GM18867 (cell line): ENCODE measurements at regions not wholly inside any gene's neighbourhood (a gene's known extent, or its start where the extent isn't known, plus 50 kb on each side); places are given as distances from the start of the nearest gene placed in this dataset.

Source experiments
- ATAC-seq: cut with Tn5 transposase; IDR thresholded peaks from one replicate; pipeline ENCODE4 v1.9.1; 2021; ENCODE audit warnings: mild to moderate bottlenecking, moderate library complexity; ENCODE audit not compliant: unreplicated experiment

DNA sequence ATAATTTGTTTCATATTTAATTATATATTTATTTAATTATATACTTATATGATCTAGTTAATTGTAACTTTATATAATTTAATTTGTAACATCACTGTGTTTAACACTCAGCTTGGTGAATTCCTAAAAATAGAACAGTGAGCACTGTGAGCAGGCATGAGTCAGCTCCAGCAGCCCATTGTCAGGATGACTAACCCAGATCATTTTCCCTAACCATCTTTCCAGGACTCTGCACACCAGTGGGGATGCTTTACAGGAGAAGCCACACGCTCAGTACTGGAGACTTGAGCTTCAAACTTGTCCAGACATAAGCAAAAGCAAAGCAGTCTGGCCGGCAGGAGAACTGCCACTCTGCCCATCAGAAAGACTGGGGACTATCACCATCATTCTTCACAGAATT, 446.2 kb upstream of the TRPC7 start:
- no peak for ATAC-seq

DNA sequence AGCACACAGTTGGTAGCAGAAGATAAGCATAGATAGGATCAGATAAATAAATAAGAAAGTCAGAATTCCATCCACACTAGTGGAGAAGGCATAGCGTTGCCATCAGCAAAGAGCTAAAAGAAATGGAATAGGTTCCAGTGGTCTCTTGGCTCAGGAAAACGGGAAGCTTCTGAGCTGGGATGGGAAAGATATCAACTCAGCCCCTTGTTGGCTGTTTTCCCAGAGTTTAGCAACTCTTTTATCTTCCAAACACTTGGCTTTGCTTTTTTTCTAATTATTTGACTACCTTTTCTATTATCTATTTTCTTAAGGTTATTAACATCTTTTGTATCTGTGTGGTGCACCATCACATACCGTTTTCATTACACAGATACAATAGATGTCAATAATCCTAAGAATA, 445.7 kb upstream of the TRPC7 start:
- no peak for ATAC-seq

DNA sequence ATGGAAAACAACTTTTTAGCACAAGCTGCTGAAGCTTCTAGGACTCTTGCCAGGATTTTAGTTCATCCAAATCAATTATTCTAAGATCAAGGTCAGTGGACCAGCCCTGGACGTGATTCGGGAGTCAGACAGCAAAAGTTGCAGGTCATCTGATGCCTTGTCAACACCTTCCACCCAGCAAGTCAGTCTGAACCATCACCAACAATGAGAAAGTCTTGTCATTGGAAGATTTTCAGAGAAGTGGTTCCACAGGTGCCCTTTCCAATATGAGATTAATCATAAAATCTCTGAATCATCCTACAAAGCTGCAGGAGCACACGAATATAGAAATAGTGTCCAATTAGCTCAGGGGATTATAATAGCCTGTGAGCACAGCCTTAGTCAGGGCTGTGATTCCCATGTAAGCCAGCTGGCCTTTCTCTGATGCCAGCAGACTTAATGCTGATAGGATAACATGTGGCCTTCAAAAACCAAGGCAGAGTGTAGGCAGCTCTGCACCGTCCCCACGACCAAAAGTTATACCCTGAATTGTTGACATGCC, 445.0 kb upstream of the TRPC7 start:
- no peak for ATAC-seq

DNA sequence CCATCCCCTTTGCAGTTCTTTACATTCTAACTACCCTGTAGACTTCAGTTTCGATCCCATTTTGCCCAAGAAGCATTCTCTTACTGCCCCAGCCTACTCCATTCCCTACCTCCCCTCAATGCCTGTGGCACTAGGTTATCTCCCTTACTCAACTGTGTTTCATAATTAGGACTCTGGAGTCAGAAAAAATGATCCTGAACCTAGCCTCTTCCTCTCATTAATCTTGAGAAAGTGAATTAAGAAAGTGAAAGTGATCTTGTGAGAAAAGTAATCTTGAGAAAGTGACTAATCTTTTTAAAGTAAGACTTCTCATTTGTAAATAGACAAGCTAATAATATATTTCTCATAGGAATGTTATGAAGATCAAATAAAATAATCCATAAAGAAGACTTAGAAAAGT, 444.0 kb upstream of the TRPC7 start:
- ATAC-seq: no peak

DNA sequence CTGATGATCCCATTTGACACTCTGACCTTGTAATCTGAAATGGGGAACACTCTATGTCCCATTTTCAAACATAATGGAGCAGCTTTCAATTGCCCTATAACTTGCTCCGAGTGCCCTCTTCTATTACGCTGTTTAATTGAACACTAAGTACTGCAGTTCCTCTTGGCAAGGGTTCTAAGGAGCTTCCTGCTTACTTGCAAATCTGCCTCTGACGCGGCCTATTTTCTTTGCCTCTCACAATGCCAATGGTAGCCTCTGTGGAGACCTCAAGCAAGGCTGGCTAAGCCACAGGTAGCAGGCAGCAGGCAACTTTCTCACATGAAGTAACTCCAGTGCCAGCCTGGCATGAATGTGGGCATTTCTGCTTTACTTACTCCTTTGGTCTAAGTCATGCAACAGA, 443.4 kb upstream of the TRPC7 start:
- no peak for ATAC-seq

DNA sequence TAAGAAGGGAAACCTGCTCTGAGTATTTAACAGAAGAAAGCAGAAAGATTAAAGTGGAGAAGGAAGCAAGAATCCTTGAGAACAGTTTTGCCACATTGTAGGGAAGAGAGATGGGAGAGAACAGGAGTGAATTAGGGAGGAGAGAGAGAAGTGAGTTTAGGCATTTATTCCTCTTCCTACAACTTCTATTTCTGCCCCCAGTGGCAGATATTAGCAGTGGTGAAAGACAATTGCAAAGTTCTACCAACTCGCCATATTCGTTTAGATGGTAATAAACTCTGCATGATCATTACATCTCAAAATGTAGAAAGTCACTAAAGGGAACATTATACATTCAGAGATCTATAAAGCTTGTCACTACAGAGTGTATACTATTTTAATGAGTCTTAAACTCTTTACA, 440.1 kb upstream of the TRPC7 start:
- ATAC-seq: no peak

DNA sequence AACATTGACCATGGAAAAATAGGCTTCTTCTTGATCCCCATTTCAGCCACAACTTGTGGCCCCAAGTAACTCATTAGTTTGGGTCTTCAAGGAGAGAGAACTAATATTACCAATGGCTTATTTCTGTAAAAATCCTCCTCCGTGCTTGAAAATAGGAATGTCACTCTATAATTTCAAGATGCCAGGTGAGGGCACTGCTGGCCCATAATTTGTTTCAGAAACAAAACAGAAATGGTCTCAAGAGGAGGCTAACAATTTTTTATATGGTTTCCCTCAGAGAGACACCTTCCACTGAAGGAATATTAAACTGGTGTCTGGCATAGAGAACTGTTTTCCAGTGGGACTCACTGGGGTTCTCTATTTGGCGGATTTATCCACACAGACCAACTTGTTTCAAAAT, 437.0 kb upstream of the TRPC7 start:
- ATAC-seq: no peak

DNA sequence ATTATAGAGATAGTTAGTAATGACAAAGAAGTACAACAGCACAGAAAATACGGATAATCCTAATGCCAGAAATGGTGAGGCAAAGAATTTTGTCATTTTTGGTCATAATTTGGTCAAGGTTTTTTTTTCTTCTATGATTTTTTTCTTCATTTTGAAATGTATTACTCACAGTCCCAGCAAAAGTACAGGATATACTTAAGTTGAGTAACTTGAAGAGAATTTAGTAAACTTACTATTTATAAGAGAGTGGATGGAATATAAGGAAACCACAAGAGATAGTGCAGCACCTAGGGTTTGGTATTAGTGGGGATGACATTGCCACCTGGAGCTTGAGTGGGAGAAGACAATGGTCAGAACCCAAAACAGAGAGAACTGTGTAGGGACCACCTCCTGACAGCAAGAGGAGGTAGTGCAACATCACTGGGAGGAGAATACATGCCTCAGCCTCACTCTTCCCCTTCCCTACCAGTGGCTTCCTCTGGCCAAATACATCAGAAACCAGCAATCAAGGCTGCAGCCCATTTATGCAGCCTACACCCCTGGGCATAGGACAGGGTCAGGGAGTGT, 434.5 kb upstream of the TRPC7 start:
- no peak for ATAC-seq

DNA sequence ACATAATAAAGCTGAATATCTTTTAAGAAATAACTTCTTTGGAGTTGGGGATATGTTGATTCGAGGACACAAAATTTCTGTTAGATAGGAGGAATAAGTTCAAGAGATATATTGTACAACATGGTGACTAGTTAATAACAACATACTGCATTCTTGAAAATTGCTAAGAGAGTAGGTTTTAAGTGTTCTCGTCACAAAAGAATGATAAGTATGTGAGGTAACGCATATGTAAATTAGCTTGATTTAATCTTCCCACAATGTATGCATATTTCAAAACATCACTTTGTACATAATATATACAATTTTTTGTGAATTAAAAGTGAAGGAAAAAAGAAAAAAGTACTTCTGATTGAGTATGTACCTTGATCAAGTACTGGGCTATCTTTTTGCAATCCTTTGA, 428.0 kb upstream of the TRPC7 start:
- no peak for ATAC-seq

DNA sequence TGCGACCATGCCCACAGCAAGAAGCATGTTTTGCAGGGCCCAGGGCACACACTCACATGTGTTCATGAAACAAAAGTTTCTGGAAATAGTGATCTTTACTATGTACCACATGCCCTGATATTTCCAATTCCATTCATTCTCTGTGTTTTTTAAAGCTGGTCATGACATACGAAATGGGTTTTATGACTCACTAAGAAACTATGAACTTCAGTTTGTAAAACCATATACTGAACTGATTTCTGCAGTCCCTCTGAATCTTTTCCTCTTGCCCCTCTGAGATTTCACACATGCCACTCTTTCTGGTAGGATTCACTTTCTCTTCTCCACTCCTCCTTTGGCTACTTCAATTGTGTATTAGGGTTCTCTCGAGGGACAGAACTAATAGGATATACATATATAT, 416.1 kb upstream of the TRPC7 start:
- no peak for ATAC-seq

DNA sequence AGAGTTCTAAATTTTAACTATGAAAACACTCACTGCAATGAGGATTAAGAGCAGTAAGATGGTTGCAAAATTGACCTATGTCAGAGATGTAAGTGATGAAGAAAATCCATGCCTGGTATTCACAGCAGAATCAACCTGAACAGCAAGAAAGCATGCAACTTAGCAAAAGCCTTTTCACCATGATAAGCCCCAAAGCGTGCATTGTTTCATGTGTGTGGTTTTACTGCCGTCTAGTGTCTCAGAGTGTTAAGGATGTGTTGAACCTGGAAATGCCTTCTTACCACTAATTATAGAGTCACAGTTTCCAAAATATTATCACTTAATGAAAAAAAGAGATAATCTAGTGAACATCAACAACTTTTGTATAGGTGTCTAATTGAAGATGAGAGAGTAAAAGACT, 415.2 kb upstream of the TRPC7 start:
- ATAC-seq: no peak

DNA sequence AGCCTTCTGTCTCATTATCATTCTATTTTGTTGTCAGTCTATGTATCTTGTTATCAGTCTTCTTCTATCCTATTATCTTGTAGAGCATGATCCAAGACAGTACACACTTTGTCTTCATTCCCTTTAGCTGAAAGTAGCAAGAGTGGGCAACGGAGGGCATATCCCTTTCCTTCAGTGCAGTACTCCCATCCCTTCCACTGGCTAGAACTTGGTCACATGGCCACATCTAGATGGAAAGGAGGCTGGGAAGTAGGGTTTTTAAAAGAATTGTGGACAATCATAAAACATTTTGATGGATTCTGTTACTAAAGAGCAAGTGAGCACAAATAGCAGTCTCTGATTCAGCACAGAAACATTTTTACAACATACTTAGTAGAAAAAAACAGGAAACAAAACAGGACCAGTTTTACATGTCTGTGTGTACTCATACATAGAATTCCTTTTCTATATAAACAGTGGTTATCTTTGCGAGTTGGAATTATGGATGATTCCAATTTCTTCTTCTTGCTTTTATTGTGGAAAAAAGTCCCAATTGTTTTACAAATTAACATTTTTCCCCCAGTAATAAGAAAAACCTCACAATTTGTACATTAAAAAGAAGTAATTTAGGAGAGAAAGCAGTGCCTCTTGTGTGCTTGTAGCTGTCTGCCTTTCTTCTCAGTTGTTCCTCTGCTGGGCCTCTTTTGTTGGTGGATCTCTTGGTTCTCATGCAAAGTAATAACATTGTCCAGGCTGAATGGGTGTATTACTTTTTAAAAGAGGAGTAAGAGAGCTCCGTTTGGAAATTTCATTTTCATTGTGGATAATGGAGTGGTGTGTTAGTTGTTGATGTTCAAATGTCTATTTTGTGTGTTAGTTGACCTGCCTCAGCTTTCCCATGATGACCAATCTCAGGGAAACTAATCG, 410.9 kb upstream of the TRPC7 start:
- no peak for ATAC-seq

DNA sequence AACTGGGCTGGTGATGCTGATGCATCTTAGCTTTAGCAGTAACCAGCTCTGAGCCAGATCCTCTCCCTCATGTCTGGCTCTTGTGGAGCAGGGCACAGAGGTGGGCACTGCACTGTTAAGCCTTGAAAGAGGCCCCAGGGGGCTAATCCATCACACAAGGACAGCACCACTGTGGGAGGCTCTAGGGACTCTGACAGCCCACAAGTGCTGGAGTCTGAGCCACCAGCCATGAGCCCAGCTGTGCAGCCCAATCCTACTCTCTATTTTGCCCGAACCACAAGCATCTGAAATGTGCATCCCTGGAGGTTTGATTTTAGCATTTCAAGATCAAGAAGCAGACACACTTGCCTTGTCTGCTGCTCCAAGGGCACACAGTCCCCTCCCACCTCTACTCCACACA, 407.1 kb upstream of the TRPC7 start:
- no peak for ATAC-seq

DNA sequence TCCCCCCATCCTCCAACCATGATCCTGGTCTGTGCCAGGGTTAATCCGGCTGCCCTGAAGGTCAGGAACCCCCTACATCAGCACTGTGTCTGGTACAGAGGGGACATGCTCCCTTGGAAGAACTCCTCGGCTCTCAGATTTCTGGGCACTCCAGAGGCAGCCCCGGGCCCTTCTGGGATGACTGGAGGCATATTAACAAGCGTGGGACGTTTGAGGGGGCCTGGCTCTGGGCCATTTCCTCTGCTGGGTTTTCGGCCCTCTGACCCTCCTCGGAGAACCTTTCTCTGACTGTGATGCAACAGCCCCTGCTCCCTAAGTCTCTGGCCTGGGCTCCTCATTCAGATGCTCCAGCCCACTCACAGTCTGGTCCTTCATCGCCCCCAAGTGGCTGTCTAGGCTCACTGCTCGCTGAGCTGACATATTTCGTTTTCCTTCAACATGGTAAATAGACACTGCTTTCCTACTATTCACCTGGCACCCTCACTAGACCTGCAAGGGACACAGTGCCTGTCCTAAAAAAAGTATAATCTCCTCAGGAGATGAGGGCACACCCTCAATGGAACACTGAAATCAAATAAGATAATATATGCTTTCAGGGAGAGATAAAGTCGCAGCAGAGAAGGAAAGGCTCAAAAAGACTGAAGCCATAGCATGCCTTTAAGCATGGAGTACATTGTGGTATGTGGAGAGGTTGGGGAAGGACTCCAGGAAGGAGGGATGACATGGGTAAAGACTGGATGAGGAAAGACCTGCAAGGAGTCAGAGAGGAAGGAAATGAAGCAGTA, 404.7 kb upstream of the TRPC7 start:
- peak; percentile 80 for ATAC-seq

DNA sequence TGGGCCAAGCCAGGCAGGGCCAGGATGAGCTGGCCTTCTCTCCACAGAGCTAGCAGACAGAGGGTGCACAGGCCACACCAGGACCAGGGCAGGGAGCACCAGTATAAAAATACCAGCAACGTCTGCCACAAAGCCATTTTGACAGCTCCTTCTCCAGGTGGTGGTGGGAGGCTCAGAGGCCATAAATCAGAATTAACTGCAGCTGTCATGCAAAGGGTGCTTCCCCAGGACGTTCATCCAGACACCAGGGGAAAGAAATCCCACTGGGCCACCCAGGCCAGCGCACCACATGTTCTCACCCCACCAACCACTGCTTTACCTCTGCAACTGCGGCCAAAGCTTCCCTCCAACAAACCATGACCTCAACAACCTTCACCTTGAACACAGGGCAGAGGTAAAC, 403.7 kb upstream of the TRPC7 start:
- peak; percentile 21 for ATAC-seq

DNA sequence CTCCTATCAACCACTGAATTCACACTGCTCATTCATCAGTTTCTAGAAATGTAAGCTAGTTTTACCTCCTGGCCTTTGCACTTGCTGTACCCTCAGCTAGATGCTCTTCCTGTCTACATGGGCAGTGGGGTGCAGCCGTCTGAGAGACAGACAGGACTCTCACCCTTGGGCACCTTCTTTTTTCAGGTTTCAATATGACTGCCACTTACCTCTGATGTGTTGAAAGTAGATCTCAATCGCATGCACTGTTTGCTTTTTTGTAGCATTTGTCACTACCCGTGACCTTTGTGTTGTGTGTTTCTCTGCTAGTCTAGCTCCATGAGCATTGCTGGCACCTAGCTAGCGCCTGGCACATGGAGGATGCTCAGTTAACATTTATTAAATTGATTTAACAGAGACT, 403.1 kb upstream of the TRPC7 start:
- ATAC-seq: peak; percentile 78

DNA sequence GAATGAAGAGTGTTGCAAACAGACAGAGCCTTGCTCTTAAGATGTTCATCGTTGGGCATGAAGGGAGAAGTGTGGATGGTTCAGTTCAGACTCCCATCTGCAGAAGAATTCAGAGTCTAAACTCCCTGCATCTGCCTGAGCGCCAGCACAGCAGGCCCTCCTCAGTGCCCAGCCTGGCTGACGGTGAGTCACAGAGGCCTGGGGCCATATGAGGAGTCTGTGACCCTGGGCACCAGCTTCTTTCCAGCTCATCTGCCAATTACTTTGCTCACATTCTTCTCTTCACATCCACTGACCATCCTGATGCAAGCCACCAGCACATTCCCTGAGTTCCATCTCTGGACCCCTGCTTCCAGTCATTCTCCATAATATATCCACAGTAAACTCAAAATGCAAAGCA, 401.1 kb upstream of the TRPC7 start:
- no peak for ATAC-seq

DNA sequence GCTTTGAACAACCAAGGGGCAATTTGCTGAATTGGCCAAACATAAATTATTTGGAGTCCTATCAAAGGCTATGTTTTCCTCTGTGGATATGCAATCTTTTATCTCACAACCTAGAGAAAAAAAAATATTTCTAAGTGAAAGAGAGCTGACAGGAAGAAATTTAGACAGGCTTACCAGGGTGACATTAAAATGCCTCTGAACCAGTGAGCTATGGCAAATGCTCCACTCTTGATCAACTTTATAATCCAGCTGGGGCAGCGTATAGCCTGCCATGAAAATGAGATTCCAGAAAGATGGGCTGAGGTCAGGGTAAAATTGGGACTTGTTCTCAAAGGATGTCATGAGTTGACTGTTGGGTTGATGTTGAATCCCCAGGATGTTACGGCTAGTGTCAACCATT, 399.3 kb upstream of the TRPC7 start:
- ATAC-seq: no peak

DNA sequence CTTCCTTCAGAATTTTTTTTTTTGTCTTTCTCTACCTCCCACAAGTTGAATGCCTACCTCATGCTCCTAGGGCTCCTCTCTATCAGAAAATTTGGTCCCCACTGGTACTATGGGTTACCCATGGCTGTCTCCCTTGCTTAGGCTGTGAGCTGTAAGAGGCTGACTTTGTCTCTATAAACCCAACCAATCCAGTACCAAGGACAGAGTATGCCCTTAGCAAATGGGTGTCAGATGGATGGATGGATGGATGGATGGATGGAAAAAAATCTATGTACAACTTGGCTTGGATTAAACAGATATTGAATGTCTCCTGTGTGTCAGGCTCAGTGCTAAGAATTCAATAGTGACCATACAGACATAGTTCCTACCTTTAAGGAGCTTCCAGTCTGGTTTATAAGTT, 398.2 kb upstream of the TRPC7 start:
- no peak for ATAC-seq

DNA sequence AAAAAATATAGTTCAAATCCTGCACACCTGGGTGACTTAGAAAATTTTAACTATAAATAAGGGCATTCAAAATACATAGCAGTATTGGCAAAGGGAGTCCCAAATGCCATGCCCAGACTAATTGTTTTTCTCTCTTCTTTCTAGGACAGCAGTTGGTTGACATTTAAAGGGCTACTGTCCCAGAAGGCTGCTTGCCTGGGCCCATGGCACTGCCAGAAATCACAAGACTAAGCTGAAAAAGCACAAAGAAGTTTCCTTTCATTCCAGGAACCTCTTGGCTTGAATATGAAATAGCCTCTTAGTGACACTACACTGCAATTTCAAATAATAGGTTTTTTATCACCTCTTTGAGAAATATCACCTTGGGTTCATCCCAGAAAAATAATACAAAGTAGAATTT, 388.9 kb upstream of the TRPC7 start:
- no peak for ATAC-seq

DNA sequence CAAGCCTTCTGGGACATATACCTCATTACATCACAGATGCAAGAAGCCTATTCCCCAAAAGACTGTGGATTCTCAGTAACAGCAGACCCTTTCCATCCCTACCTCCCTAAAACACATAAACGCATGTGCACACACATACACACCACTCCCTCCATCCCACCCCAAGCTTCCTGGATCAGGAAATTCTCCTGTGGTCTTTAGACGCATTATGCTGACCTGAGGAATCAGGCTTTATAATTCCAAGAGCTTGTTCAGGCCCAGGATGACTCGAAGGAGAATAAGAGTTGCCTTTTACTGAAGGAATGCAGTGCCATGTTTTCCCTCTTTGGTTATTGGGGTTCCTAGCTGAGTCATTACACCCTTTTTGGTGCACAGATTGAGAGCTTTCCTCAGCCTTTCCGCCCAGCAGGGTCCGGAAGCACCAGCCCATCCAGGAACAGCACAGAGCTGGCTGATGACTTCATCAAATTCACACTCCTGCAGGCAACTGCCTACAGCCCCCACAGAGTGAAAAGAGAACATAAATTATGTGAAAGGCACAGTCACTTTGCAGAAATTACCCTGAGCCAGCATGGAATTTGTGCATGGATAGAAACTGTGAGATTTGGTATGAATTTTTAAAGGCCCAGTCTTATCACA, 385.0 kb upstream of the TRPC7 start:
- no peak for ATAC-seq
